HG03442 (cell line): ENCODE measurements at regions not wholly inside any gene's neighbourhood (a gene's known extent, or its start where the extent isn't known, plus 50 kb on each side); places are given as distances from the start of the nearest gene placed in this dataset.
"Not testable (repeated sequence)": the region's sequence is repeated elsewhere in the genome, so short reads cannot be mapped to it uniquely, and the experiment has no call there.

ENCODE experiments used
- ATAC-seq: cut with Tn5 transposase; IDR thresholded peaks from one replicate; pipeline ENCODE4 v1.9.1; 2021; ENCODE audit warnings: mild to moderate bottlenecking, moderate library complexity; ENCODE audit not compliant: unreplicated experiment

DNA sequence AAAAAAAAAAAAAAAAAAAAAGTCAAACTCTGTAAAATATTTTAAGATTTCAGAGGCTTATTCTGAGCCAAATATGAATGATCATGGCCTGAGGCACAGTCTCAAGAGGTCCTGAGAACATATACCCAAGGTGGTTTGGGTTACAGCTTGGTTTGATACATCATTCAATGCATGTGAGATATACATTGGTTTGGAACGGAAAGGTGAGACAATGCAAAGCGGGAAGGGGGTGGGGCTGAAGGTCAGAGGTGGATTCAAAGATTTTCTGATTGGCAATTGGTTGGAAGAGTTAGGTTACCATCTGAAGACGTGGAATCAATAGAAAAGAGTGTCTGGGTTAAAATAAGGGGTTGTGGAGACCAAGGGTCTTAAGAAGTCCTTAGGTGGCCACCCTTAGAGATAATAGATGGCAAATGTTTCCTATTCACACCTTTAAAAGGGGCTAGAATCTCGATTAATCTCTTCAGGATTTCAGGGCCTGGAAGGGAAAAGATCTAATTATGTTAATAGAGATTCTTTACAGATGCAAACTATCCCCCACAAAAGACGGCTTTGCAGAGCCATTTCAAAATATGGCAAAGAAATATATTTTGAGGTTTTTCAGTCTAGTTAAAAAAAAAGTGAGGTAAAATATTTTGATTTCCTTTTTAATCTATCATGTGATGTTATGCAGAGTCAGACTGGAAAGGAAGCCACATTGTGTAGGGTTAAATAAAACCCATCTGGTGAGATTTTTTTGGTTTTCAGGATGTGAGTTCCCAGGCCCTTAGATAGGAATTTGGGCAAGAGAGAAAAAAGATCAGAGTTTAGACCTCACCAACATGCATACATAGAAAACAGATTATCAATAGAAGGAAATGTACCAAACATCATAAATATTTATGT is 173.8 kb upstream of the CNOT2 start:
- no peak for ATAC-seq

DNA sequence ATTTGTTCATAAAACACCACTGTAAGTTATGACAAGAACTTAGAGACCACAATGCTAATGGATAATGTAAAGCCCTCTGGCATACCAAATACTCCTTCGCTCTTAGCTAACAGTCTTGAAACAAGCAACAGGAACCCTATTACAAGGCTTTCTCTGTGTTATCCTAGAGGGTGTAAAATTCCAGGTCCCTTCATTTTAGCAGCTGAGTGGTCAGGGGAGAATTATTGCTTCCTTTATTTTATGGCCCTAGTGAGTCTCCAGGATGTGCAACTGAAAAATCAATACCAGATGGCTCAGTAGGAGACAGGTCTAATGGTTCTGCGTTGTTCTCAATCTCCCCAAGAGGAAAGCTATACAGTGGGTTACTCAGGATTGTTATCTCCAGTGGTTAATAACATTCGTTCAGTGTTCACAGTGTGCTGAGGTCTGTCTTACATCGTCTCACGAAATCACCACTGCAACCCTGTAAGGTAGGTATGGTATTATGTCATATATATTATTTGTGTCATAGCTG is 172.7 kb upstream of the CNOT2 start:
- ATAC-seq = no peak

DNA sequence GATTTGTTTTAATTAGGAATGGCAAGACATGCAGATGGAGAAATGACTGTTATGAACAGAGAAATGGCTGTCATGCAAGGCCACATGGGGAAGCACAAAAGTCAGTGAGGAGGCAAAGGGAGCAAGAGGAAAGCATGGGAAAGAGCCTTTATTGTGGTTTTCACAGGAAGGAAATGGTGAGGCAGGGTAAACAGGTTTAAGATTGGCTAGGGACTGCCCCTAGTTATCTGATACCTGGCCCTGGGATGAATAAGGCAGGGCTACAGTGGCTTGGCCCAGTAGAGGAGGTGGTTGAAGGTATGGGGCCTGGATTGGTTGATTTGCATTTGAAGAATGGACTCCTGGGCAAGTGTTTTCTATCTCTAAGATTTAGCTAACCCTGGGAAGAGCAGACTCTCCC is 168.7 kb upstream of the CNOT2 start:
- no peak for ATAC-seq

DNA sequence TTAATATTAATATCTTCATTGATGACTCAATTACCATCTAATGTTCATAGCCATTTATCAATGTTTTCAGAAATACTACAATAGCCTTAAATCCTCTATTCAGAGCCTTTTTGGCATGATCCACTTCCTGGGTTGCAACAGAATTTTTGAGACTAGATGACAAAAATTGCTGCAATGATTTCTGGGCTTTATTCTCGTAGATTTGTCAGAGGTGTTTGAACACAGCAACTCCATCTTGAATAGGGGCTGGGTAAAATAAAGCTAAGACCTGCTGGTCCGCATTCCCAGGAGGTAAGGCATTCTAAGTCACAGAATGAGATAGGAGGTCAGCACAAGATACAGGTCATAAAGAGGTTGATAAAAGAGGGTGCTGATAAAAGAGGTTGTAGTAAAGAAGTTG is 165.8 kb upstream of the CNOT2 start:
- no peak for ATAC-seq

DNA sequence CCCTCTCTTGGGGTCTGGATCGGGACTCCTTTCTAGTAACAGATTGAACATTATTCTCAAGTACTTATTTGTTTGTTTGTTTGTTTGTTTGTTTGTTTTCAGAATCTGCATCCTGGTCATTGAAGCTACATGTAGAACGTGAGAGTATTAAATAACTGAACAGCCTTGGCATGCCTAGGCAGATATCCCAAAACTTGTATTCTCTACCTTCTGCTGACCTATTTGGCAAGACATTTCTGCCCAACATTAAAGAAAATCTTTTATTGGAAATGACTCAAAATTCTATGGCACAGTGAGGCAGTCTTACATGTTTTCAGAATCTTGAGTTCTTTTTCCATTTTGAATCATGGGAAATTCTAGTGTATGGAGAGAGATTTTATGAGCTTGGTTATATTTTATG is 165.1 kb upstream of the CNOT2 start:
- ATAC-seq = no peak

DNA sequence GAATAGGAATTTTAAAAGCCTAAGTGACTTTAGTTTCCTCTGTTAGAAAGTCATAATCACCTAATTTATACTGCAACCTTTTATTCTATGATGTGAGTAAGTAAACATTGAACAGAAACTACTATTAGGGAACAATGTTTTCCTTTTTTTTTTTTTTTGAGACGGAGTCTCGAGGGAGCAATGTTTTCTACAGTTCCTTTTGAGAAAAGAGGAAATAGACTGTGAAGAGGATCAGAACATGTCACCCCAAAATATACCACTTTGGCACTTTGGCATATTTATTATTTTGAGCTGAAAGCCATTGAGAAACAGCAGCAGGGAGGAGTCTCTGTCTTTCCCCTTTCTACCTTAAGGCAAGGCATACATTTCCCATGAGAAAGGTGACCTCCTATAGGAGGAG is 162.7 kb upstream of the CNOT2 start:
- no peak for ATAC-seq

DNA sequence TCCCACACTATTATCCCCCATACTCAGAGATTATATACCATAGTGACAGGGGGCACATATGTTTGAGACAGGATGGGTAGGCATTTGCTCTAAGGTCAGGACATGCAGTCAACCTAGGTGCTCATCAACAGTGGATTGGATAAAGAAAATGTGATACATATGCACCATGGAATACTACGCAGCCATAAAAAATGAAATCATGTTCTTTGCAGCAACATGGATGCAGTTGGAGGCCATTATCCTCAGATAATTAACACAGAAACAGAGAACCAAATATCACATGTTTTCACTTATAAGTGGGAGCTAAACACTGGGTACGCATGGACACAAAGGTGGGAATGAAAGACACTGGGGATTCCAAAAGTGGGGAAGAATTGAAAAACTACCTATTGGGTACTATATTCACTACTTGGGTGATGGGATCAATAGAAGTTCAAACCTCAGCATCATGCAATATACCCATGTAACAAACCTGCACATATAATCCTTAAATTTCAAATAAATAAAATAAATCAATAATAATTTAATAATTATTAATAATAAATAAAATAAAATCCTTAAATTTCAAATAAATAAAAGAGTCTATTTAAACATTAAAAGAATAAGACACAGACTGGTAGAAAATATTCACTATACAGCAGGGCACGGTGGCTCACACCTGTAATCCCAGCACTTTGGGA is 160.1 kb upstream of the CNOT2 start:
- ATAC-seq = no peak

DNA sequence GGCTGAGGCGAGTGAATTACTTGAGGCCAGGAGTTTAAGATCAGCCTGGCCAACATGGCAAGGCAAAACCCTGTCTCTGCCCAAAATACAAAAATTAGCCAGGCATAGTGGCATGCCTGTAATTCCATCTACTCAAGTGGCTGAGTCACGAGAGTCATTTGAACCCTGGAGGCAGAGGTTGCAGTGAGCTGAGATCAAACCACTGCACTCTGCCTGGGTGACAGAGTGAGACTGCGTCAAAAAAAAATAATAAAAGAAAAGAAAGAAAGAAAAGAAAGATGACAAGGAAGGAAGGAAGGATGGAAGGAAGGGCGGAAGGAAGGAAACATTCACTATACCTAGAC is 159.6 kb upstream of the CNOT2 start:
- no peak for ATAC-seq

DNA sequence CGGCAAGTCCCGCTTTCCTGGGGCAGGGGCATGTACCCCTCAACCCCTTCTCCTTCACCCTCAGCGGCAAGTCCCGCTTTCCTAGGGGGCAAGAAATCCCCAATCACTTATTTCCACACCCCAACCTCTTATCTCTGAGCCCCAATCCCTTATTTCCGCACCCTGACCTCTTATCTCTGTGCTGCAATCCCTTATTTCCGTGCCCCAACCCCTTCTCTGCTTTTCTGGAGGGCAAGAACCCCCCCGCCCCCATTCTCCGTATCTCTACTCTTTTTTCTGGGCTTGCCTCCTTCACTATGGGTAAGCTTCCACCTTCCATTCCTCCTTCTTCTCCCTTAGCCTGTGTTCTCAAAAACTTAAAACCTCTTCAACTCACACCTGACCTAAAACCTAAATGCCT is 156.9 kb upstream of the CNOT2 start:
- ATAC-seq = not testable (repeated sequence)

DNA sequence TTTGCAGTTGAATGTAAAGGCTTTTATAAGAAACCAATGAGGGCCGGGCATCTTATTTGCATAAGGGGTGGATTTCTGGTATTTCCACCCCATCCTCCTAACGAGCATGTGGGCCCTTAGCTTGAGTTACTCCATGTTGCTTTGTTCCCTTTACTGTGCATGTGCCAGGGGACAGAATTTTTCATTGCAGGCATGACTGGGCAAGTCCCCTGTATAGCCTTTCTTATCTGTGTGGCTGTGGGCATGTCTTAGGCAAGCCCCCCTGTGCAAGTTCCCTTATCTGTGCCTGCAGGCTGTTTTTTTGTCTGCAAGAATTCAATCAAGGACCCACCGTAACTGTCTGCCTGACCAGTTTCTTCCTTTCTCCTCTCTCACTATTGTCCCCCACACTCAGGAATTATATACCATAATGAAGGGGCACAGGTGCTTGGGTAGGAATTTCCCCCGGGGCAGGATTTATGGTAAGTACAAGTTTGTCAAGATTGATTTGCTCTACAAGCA is 152.2 kb upstream of the CNOT2 start:
- ATAC-seq = no peak

DNA sequence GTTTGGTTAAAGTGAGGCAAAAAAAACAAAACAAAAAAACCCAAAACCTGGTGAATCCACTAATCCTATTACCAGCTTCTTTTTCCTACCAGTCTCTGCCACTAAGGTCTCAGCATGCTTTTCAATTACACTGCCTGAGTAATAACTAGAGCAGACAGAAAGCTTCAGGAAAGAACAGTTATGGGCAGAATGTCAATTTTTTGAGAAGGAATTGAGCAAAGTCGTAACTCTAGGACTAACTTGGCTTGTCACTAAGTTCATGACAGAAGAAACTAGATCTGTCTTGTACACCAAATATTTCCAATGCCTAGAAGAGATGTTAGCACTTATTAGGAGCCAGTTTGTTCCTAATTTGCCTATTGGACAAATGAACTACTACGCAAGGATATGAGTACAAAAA is 148.8 kb upstream of the CNOT2 start:
- ATAC-seq = no peak

DNA sequence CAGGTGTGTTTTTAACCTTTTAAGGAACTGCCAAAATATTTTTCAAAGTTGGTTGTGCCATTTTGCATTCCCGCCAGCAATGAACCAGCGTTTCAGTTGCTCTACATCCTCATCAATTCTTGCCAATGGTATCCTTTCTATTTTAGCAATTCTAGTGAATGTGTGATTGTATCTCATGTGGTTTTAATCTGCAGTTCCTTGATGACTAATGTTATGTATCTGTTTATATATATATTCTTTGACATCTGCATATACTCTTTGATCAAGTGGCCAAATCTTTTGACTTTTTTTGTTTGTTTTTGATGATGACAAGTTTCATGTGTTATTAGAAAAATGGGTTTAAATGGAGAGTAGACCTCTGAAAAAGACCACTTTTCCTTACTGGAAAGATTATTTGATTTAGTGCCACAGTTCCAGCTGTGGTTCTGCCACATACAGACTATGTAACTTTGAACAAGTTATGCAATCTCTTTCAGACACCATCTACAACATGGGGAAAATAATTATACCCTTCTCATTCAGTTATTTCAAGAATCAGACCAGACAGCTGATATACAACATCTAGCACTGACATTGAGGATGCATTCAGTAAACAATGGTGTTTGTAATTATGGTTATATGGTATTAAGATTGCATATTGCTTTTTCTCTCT is 146.3 kb upstream of the CNOT2 start:
- no peak for ATAC-seq

DNA sequence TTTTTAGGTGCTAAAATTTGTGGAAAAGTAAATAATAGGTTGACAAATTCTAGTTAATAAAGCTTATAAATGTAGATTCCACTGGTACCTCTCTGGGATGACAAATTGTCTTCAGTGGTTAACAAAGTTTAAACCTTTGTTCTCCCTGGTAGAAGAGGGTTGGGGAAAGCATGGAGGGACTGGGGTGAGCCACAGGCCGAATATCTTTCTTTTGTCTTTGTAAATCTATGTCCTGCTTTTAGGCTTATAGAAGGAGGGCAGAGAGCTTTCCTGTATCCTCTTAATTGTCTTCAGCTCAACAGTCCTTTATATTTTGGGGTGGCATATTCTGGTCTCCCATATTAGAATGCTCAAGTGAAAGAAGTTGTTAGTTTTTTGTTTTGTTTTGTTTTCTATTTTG is 142.2 kb upstream of the CNOT2 start:
- ATAC-seq = no peak

DNA sequence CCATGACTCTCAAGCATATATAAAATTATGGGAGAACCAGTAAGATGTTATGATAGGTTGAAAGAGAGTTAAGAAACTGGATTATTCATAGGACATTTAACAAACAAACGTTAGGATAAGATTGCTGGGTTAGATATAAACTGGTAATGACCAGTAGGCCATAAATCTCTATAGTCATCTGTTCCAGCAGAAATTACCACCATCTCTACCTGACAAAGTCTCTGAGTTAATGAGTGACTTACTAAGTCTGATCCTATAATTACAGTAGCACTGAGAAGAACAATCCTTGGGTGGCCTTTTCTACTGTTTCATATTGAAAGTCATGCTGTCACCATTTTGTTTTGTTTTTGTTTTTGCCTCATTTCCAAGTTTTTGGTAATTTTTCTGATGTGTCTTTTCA is 136.9 kb upstream of the CNOT2 start:
- ATAC-seq = no peak

DNA sequence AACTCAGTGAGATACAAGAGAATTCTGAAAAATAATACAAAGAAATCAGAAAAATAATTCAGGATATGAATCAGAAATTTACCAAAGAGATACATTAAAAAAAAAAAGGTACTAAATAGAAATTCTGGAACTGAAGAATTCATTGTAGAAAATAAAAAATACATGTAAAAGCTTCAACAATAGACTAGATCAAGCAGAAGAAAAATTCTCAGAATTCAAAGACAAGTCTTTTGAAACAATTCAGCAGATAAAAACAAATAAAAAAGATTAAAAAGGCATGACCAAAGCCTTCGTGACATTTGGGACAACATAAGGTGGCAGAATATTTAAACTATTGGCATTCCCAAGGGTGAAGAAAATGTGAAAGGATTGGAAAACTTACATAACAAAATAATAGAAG is 133.1 kb upstream of the CNOT2 start:
- no peak for ATAC-seq

DNA sequence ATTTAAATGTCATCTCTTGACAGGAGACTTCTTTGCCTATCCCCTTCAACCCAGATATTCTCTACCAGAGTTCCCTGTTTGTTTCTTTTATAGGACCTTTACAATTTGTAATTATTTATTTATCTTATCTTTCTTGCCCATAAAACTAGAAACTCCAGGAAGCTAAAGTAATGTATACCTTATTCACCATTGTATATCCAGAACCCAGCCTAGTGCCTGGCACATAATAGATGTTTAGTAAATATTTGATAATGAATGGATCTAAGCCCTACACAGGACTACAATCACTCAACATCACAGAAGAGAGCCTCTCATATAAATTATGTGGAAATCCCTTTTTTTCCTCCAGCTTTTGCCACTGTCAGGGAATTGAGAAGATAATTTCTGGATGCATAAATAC is 125.6 kb upstream of the CNOT2 start:
- ATAC-seq = no peak

DNA sequence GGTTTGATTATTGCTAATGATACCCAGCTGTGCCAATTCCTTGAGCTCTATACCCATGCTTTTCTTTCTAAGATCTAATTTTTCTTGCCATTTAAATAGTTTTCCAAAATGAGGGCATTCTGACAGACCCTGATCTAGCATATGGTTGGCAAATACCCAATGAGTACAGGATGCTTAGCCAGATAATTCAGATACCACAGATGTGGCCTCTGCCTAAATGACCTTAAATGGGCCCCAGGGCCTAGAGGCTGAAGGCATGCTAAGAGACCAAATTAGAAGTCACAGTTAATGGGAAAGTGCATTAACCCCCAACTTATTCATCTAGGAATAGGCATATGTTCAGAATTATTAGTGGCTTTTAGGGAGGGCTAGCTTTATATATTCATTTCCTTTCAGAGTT is 122.3 kb upstream of the CNOT2 start:
- ATAC-seq = no peak

DNA sequence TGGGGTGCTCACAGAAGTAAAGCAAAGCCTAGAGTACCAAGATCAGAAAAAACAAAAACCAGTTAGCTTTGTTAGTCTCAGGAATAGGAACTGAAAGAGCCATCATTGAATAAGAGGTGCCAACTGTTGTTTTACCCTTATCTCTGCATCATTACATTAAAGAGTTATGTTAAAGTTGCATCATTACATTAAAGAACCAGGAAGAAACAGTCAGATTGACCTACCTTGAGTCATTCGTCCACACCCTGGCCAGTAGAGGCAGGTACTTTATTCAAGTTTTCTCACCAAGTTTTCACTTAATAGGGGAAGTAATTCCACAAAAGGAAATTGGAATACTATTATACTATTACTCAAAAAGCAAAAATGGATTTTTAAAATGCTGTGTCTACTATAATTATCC is 121.7 kb upstream of the CNOT2 start:
- ATAC-seq = no peak

DNA sequence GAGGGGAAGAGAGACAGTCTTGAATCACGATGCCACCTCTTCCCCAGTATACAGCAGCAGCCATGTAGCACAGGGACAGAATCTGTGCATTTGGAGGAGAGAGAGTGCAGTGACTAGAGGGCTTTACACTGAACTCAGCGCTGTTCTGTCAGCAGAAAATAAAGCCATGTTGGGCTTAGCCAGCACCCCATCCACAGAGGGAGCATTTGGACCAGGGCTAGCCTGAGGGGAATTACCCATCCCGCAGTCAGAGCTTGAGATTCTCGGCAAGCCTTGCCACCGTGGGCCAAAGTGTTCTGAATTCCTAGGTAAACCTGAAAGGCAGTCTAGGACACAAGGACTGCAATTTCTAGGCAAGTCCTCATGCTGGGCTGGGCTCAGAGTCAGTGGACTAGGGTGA is 120.4 kb upstream of the CNOT2 start:
- no peak for ATAC-seq

DNA sequence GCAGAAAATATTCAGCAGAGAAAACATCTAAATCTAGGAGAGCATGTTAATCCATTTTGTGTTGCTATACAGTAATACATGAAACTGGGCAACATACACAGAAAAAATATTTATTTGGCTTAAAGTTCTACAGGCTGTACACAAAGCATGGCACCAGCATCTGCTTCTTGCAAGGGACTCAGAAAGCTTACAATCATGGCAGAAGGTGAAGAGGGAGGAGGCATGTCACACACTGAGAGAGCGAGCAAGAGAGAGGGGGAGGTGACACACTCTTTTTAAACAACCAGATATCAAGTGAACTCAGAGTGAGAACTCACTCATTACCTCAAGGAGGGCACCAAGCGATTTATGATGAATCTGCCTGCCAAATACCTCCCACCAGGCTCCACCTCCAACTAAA is 94.2 kb upstream of the CNOT2 start:
- no peak for ATAC-seq

DNA sequence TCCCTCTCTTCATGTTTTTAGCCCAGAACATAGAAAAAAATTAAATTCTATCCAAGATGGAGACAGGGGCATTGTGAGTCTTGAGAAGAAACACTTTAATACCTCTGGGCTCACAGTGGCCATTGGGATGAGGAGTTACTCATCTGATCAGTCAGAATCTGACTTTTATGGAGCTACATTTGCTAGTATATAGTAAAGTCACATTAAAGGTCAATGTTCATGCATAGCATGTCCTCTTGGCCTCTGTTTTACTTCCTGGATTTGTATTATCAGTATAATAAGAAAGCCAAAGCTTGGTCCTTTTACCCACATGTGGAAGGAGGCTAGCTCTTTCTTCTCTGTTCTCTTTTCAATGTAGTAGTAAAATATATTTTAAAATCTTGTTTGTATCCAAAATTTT is 93.6 kb upstream of the CNOT2 start:
- no peak for ATAC-seq

DNA sequence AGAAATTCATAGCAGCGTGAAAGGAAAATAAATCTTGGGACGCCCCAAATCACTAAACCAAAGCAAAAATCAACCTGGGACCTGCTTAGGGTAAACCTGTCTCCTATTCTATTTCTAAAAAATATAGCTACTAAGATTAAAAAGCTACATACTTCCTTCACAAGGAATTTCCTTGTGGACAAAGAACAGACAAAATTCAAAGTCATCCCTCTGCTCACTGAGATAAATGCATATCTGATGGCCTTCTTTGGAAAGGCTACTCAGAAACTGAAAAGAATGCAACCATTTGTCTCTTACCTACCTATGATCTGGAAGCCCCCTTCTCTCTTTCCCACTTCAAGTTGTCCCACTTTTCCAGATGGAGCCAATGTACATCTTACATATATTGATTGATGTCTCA is 93.0 kb upstream of the CNOT2 start:
- no peak for ATAC-seq
